BLaER1 (cell line): ENCODE measurements at regions not wholly inside any gene's neighbourhood (a gene's known extent, or its start where the extent isn't known, plus 50 kb on each side); places are given as distances from the start of the nearest gene placed in this dataset.
A peak's percentile ranks its signal among the peaks of the same experiment; 100 is the strongest.
"Not testable (repeated sequence)": the region's sequence is repeated elsewhere in the genome, so short reads cannot be mapped to it uniquely, and the experiment has no call there.

Experiments used
- H3K27ac ChIP-seq: shearing (Covaris generic); formaldehyde crosslinking; 2 replicates; pipeline ENCODE4 v1.8.1; 2022
- H3K27me3 ChIP-seq: shearing (Covaris generic); formaldehyde crosslinking; 2 replicates; pipeline ENCODE4 v1.8.1; 2022
- H3K36me3 ChIP-seq: shearing (Covaris generic); formaldehyde crosslinking; 2 replicates; pipeline ENCODE4 v1.8.1; 2022
- H3K4me1 ChIP-seq: shearing (Covaris generic); formaldehyde crosslinking; 2 replicates; pipeline ENCODE4 v1.8.1; 2022
- H3K4me2 ChIP-seq: shearing (Covaris generic); formaldehyde crosslinking; 2 replicates; pipeline ENCODE4 v1.8.1; 2022
- H3K4me3 ChIP-seq: shearing (Covaris generic); formaldehyde crosslinking; 2 replicates; pipeline ENCODE4 v1.8.1; 2022
- H3K9ac ChIP-seq: shearing (Covaris generic); formaldehyde crosslinking; 2 replicates; pipeline ENCODE4 v1.8.1; 2022
- H3K9me3 ChIP-seq: shearing (Covaris generic); formaldehyde crosslinking; 2 replicates; pipeline ENCODE4 v1.8.1; 2022
- H4K20me1 ChIP-seq: shearing (Covaris generic); formaldehyde crosslinking; 2 replicates; pipeline ENCODE4 v1.8.1; 2022
- Cebpa-rat ChIP-seq: shearing (Covaris generic); IDR thresholded peaks from 2 replicates; pipeline ENCODE4 v1.8.1; 2022

GRCh38 chr9:89680547-89681467 is 76.0 kb downstream of the GADD45G start:
- H3K9ac ChIP-seq = no peak overlapping the region
- H3K27me3 ChIP-seq = no peaks in the 10 kb centered on the region
- no peaks in the 10 kb centered on the region for H4K20me1 ChIP-seq
- H3K4me2 ChIP-seq = no peak overlapping the region
- TF ChIP-seq Cebpa-rat = no peak
- H3K36me3 ChIP-seq = no peaks in the 10 kb centered on the region
- H3K27ac ChIP-seq = no peak overlapping the region
- no peak overlapping the region for H3K4me3 ChIP-seq
- no peaks in the 10 kb centered on the region for H3K9me3 ChIP-seq
- H3K4me1 ChIP-seq = peaks cover 21% of the 10 kb centered on the region

- H4K20me1 ChIP-seq, H3K4me3 ChIP-seq, H3K4me2 ChIP-seq, H3K9me3 ChIP-seq, H3K27ac ChIP-seq, H3K9ac ChIP-seq, H3K27me3 ChIP-seq, H3K36me3 ChIP-seq: not testable (repeated sequence)
- peaks cover 27% of the 10 kb centered on the region for H3K4me1 ChIP-seq
Observed at GRCh38 chr9:89681468-89681859, 76.7 kb downstream of the GADD45G start.

- H3K4me2 ChIP-seq = no peak overlapping the region
- H3K27ac ChIP-seq = no peak overlapping the region
- no peak for TF ChIP-seq Cebpa-rat
- H3K4me3 ChIP-seq = no peak overlapping the region
- no peaks in the 10 kb centered on the region for H3K27me3 ChIP-seq
- no peaks in the 10 kb centered on the region for H3K9me3 ChIP-seq
- H3K9ac ChIP-seq = no peak overlapping the region
- peaks cover 21% of the 10 kb centered on the region for H3K4me1 ChIP-seq
- H4K20me1 ChIP-seq = no peaks in the 10 kb centered on the region
- no peaks in the 10 kb centered on the region for H3K36me3 ChIP-seq
Observed at GRCh38 chr9:89683626-89684025, 78.8 kb downstream of the GADD45G start.

- Histone ChIP-seq H4K20me1 (no peaks in the 10 kb centered on the region), H3K9ac (no peak overlapping the region), H3K4me1 (peaks cover 21% of the 10 kb centered on the region), H3K9me3 (no peaks in the 10 kb centered on the region), H3K36me3 (no peaks in the 10 kb centered on the region), H3K27me3 (no peaks in the 10 kb centered on the region), H3K4me3 (no peak overlapping the region), H3K4me2 (no peak overlapping the region), H3K27ac (no peak overlapping the region)
- no peak for TF ChIP-seq Cebpa-rat
Observed at GRCh38 chr9:89684218-89684617, 79.4 kb downstream of the GADD45G start.

- H3K9me3 ChIP-seq = no peaks in the 10 kb centered on the region
- no peak overlapping the region for H3K9ac ChIP-seq
- H3K27me3 ChIP-seq = no peaks in the 10 kb centered on the region
- H3K36me3 ChIP-seq = no peaks in the 10 kb centered on the region
- H3K4me1 ChIP-seq = peaks cover 21% of the 10 kb centered on the region
- no peak overlapping the region for H3K4me2 ChIP-seq
- no peak overlapping the region for H3K4me3 ChIP-seq
- H3K27ac ChIP-seq = no peak overlapping the region
- no peaks in the 10 kb centered on the region for H4K20me1 ChIP-seq
- TF ChIP-seq Cebpa-rat = no peak
Observed at GRCh38 chr9:89684912-89685636, 80.3 kb downstream of the GADD45G start.

GRCh38 chr9:89685698-89686097 is 80.9 kb downstream of the GADD45G start:
- H3K27ac ChIP-seq = no peak overlapping the region
- peaks cover 16% of the 10 kb centered on the region for H3K4me1 ChIP-seq
- H3K9ac ChIP-seq = no peak overlapping the region
- no peak overlapping the region for H3K4me2 ChIP-seq
- no peaks in the 10 kb centered on the region for H3K9me3 ChIP-seq
- H4K20me1 ChIP-seq = no peaks in the 10 kb centered on the region
- H3K4me3 ChIP-seq = no peak overlapping the region
- TF ChIP-seq Cebpa-rat = no peak
- no peaks in the 10 kb centered on the region for H3K36me3 ChIP-seq
- no peaks in the 10 kb centered on the region for H3K27me3 ChIP-seq

- no peak for TF ChIP-seq Cebpa-rat
- Histone ChIP-seq H3K27me3 (no peaks in the 10 kb centered on the region), H3K27ac (no peak overlapping the region)
Observed at GRCh38 chr9:89686126-89686525, 81.3 kb downstream of the GADD45G start.

GRCh38 chr9:89686621-89687020 is 81.8 kb downstream of the GADD45G start:
- H3K36me3 ChIP-seq = no peaks in the 10 kb centered on the region

More at GRCh38 chr9:89686126-89686525, 81.3 kb downstream of the GADD45G start:
- H3K9me3 ChIP-seq = no peaks in the 10 kb centered on the region
- no peak overlapping the region for H3K4me3 ChIP-seq
- no peaks in the 10 kb centered on the region for H4K20me1 ChIP-seq
- H3K9ac ChIP-seq = no peak overlapping the region
- no peak overlapping the region for H3K4me2 ChIP-seq
- peaks cover 15% of the 10 kb centered on the region for H3K4me1 ChIP-seq
- no peaks in the 10 kb centered on the region for H3K36me3 ChIP-seq

GRCh38 chr9:89687188-89687587 is 82.4 kb downstream of the GADD45G start:
- Histone ChIP-seq H3K36me3 (no peaks in the 10 kb centered on the region), H3K27ac (0 out of 2 replicates have a peak overlapping the region, but pooled peaks have one; percentile 22), H3K9ac (no peak overlapping the region), H3K27me3 (no peaks in the 10 kb centered on the region), H4K20me1 (no peaks in the 10 kb centered on the region), H3K4me2 (no peak overlapping the region), H3K4me3 (no peak overlapping the region), H3K4me1 (peaks cover 15% of the 10 kb centered on the region), H3K9me3 (no peaks in the 10 kb centered on the region)
- no peak for TF ChIP-seq Cebpa-rat

More at GRCh38 chr9:89686621-89687020, 81.8 kb downstream of the GADD45G start:
- H3K4me2 ChIP-seq = peak overlapping the region; percentile 19; the same call in 1 of the 2 replicates
- H3K27me3 ChIP-seq = no peaks in the 10 kb centered on the region
- no peak overlapping the region; the same call in 1 of the 2 replicates for H3K9ac ChIP-seq
- peaks cover 15% of the 10 kb centered on the region for H3K4me1 ChIP-seq
- no peaks in the 10 kb centered on the region for H4K20me1 ChIP-seq
- H3K27ac ChIP-seq = 0 out of 2 replicates have a peak overlapping the region, but pooled peaks have one; percentile 22
- no peak for TF ChIP-seq Cebpa-rat
- no peak overlapping the region for H3K4me3 ChIP-seq
- H3K9me3 ChIP-seq = no peaks in the 10 kb centered on the region

GRCh38 chr9:89687848-89688247 is 83.0 kb downstream of the GADD45G start:
- no peak overlapping the region for H3K9ac ChIP-seq
- H3K36me3 ChIP-seq = no peaks in the 10 kb centered on the region
- H3K4me1 ChIP-seq = peaks cover 15% of the 10 kb centered on the region
- H3K27ac ChIP-seq = no peak overlapping the region
- H3K4me2 ChIP-seq = no peak overlapping the region
- H4K20me1 ChIP-seq = no peaks in the 10 kb centered on the region
- no peak for TF ChIP-seq Cebpa-rat
- H3K27me3 ChIP-seq = no peaks in the 10 kb centered on the region
- no peak overlapping the region for H3K4me3 ChIP-seq
- no peaks in the 10 kb centered on the region for H3K9me3 ChIP-seq

- H3K27me3 ChIP-seq, H3K9me3 ChIP-seq, H3K4me2 ChIP-seq, H3K27ac ChIP-seq, H3K9ac ChIP-seq, H3K36me3 ChIP-seq, H3K4me3 ChIP-seq, H4K20me1 ChIP-seq: not testable (repeated sequence)
- peaks cover 15% of the 10 kb centered on the region for H3K4me1 ChIP-seq
Observed at GRCh38 chr9:89689321-89689720, 84.5 kb downstream of the GADD45G start.
